Glutamatergic neuron (in vitro differentiated cells): ENCODE measurements at regions not wholly inside any gene's neighbourhood (a gene's known extent, or its start where the extent isn't known, plus 50 kb on each side); places are given as distances from the start of the nearest gene placed in this dataset.

Experiments used
- DNase-seq: peaks from one replicate; pipeline ENCODE4 v3.0.0; 2022
- H3K27ac Mint-ChIP-seq: one replicate; pipeline ENCODE4 v1.8.0; 2020; ENCODE audit warnings: mild to moderate bottlenecking, mixed read lengths, inconsistent platforms; ENCODE audit not compliant: unreplicated experiment
- H3K27me3 Mint-ChIP-seq: one replicate; pipeline ENCODE4 v1.8.0; 2020; ENCODE audit warnings: mild to moderate bottlenecking, moderate library complexity, mixed read lengths, inconsistent platforms; ENCODE audit not compliant: unreplicated experiment
- H3K36me3 Mint-ChIP-seq: one replicate; pipeline ENCODE4 v1.8.0; 2020; ENCODE audit warnings: mild to moderate bottlenecking, mixed read lengths, inconsistent platforms; ENCODE audit not compliant: unreplicated experiment
- H3K4me1 Mint-ChIP-seq: one replicate; pipeline ENCODE4 v1.8.0; 2020; ENCODE audit warnings: mild to moderate bottlenecking, low read depth, mixed read lengths, inconsistent platforms; ENCODE audit not compliant: unreplicated experiment
- H3K4me3 Mint-ChIP-seq: one replicate; pipeline ENCODE4 v1.8.0; 2020; ENCODE audit warnings: mild to moderate bottlenecking, mixed read lengths, inconsistent platforms; ENCODE audit not compliant: unreplicated experiment
- H3K9me3 Mint-ChIP-seq: one replicate; pipeline ENCODE4 v1.8.0; 2020; ENCODE audit warnings: mild to moderate bottlenecking, moderate library complexity, mixed read lengths, inconsistent platforms; ENCODE audit not compliant: unreplicated experiment
- TF ChIP-seq, protein P1 (sequence below): fragments of 200-600 bp; sonication (generic); IDR thresholded peaks from one replicate; pipeline ENCODE4 v1.5.0; 2021; ENCODE audit not compliant: partially characterized antibody, unreplicated experiment

GRCh38 chr6:170100046-170100445 is 190.8 kb downstream of the DLL1 start:
- Mint-ChIP-seq H3K4me1 (peaks cover 23% of the 10 kb centered on the region), H3K4me3 (no peak overlapping the region), H3K27me3 (peaks cover 11% of the 10 kb centered on the region), H3K36me3 (no peaks in the 10 kb centered on the region), H3K9me3 (peaks cover 5% of the 10 kb centered on the region), H3K27ac (no peak overlapping the region)
- DNase-seq = no peak
- TF ChIP-seq, protein P1, sequence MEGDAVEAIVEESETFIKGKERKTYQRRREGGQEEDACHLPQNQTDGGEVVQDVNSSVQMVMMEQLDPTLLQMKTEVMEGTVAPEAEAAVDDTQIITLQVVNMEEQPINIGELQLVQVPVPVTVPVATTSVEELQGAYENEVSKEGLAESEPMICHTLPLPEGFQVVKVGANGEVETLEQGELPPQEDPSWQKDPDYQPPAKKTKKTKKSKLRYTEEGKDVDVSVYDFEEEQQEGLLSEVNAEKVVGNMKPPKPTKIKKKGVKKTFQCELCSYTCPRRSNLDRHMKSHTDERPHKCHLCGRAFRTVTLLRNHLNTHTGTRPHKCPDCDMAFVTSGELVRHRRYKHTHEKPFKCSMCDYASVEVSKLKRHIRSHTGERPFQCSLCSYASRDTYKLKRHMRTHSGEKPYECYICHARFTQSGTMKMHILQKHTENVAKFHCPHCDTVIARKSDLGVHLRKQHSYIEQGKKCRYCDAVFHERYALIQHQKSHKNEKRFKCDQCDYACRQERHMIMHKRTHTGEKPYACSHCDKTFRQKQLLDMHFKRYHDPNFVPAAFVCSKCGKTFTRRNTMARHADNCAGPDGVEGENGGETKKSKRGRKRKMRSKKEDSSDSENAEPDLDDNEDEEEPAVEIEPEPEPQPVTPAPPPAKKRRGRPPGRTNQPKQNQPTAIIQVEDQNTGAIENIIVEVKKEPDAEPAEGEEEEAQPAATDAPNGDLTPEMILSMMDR = no peak

DNA sequence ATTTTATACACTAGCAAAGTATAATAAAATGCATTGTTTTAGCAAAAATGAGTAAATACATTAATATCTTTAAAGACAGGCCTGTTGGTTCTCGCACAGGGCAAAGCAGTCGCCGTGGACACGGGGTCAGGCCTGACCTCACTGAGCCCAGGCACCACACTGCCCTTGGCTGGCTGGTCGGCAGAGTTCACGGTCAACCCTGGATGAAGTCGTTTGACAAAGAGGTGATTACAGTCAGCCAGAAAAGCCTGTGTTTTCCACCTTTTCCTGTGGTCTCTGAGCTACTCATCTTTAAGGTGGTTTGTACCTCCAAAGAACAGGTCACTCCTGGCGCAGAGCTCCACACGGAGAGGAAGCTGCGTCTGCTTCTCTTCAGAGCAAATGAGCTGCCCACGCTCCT is 191.5 kb downstream of the DLL1 start:
- no peak overlapping the region for H3K4me3 Mint-ChIP-seq
- peaks cover 5% of the 10 kb centered on the region for H3K9me3 Mint-ChIP-seq
- no peak for DNase-seq
- no peaks in the 10 kb centered on the region for H3K36me3 Mint-ChIP-seq
- peaks cover 23% of the 10 kb centered on the region for H3K4me1 Mint-ChIP-seq
- H3K27ac Mint-ChIP-seq = no peak overlapping the region
- TF ChIP-seq, protein P1 = no peak
- peaks cover 11% of the 10 kb centered on the region for H3K27me3 Mint-ChIP-seq

GRCh38 chr6:170098428-170099170 is 192.3 kb downstream of the DLL1 start:
- Mint-ChIP-seq H3K27me3 (peaks cover 9% of the 10 kb centered on the region), H3K36me3 (no peaks in the 10 kb centered on the region), H3K9me3 (peaks cover 5% of the 10 kb centered on the region), H3K4me1 (peaks cover 24% of the 10 kb centered on the region), H3K27ac (no peak overlapping the region), H3K4me3 (no peak overlapping the region)
- no peak for DNase-seq
- TF ChIP-seq, protein P1 = no peak

GRCh38 chr6:170097505-170098427 is 193.1 kb downstream of the DLL1 start:
- no peak overlapping the region for H3K4me3 Mint-ChIP-seq
- no peak overlapping the region for H3K27ac Mint-ChIP-seq
- no peaks in the 10 kb centered on the region for H3K36me3 Mint-ChIP-seq
- H3K9me3 Mint-ChIP-seq = peaks cover 5% of the 10 kb centered on the region
- H3K4me1 Mint-ChIP-seq = peaks cover 25% of the 10 kb centered on the region
- no peak for DNase-seq
- peaks cover 9% of the 10 kb centered on the region for H3K27me3 Mint-ChIP-seq
- TF ChIP-seq, protein P1 = no peak
